ENCODE measurements at regions not wholly inside any gene's neighbourhood (a gene's known extent, or its start where the extent isn't known, plus 50 kb on each side); places are given as distances from the start of the nearest gene placed in this dataset.

DNA sequence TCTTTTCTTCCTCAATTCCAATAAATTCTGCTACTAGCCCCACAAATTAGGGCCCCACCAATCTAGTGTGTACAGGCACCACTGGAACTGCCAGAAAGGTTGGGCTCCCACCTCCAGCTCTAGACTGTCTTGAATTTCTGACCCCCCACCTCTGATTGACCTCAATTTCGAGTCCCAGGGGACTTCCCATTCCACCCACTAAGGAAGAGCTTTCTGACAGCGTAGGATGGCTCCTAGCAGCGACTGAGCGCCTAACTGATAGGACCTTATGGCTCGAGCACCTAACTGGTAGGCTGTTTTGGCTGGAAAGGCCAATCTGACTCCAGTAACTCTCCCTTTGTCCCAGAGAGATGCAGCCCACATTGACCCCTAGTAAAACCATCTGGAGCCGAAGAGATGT lies 171.6 kb upstream of the ZNF184 start:
- no peak for TF ChIP-seq OSR1 (CRISPR knock-in tag; IDR thresholded peaks at IDR 0.05)
- no peak for TF ChIP-seq ZFP30 (CRISPR knock-in tag; IDR thresholded peaks at IDR 0.05)
